DND-41 (cell line): ENCODE measurements at regions not wholly inside any gene's neighbourhood (a gene's known extent, or its start where the extent isn't known, plus 50 kb on each side); places are given as distances from the start of the nearest gene placed in this dataset.

Experiments used
- ATAC-seq: fragments of 200-7000 bp; cut with Tn5 transposase; 3 replicates; pipeline ENCODE4 v1.9.1; 2021; ENCODE audit warnings: low read depth; ENCODE audit not compliant: insufficient read depth
- DNase-seq: peaks from one replicate; pipeline ENCODE4 v3.0.0-alpha.2; 2020
- H2AFZ ChIP-seq: 2 replicates; pipeline ENCODE4 v1.6.0; 2012; ENCODE audit warnings: low read depth, low read length
- H3K27ac ChIP-seq: 2 replicates; pipeline ENCODE4 v1.5.1; 2012; ENCODE audit warnings: low read length, inconsistent platforms
- H3K27me3 ChIP-seq: fragments of 200-600 bp; sonication (generic); 2 replicates; pipeline ENCODE4 v1.6.0; 2012; ENCODE audit warnings: low read length, mild to moderate bottlenecking, inconsistent platforms; ENCODE audit not compliant: insufficient read depth, poor library complexity
- H3K36me3 ChIP-seq: 2 replicates; pipeline ENCODE4 v1.5.1; 2012; ENCODE audit warnings: low read length, inconsistent platforms; ENCODE audit not compliant: insufficient read depth
- H3K4me1 ChIP-seq: 2 replicates; pipeline ENCODE4 v1.5.1; 2012; ENCODE audit warnings: mild to moderate bottlenecking, low read length; ENCODE audit not compliant: insufficient read depth
- H3K4me2 ChIP-seq: 2 replicates; pipeline ENCODE4 v1.6.0; 2012; ENCODE audit warnings: mild to moderate bottlenecking, moderate library complexity, low read length, inconsistent platforms; ENCODE audit not compliant: insufficient read depth
- H3K4me3 ChIP-seq, 2 experiments: fragments of 200-600 bp in 1 of 2; shearing (Covaris generic) in 1 of 2; 2 replicates each; pipeline ENCODE4 v1.5.1; 2012 to 2016; ENCODE audit warnings: inconsistent platforms in 2 of 2, low read length in 2 of 2, mild to moderate bottlenecking in 2 of 2, low read depth in 1 of 2, moderate library complexity in 1 of 2
- H3K79me2 ChIP-seq: 2 replicates; pipeline ENCODE4 v1.6.0; 2012; ENCODE audit warnings: low read length, inconsistent platforms; ENCODE audit not compliant: insufficient read depth
- H3K9ac ChIP-seq: 2 replicates; pipeline ENCODE4 v1.6.0; 2012; ENCODE audit warnings: low read depth, mild to moderate bottlenecking, inconsistent platforms, low read length, moderate library complexity
- H3K9me3 ChIP-seq: 2 replicates; pipeline ENCODE4 v1.5.1; 2012; ENCODE audit warnings: low read length, moderate library complexity, mild to moderate bottlenecking, inconsistent platforms; ENCODE audit not compliant: insufficient read depth, severe bottlenecking
- H4K20me1 ChIP-seq: 2 replicates; pipeline ENCODE4 v1.6.0; 2012; ENCODE audit warnings: low read length; ENCODE audit not compliant: insufficient read depth
- CTCF ChIP-seq: IDR thresholded peaks from 2 replicates; pipeline ENCODE4 v1.5.1; 2012; ENCODE audit warnings: borderline replicate concordance, low read length, moderate library complexity, mild to moderate bottlenecking; ENCODE audit not compliant: poor library complexity, severe bottlenecking; ENCODE audit errors: extremely low read depth
- EZH2 ChIP-seq: IDR thresholded peaks from 3 replicates; pipeline ENCODE4 v1.6.1; 2012; ENCODE audit warnings: borderline replicate concordance, low read depth, mild to moderate bottlenecking, moderate library complexity, low read length, inconsistent platforms; ENCODE audit not compliant: severe bottlenecking

GRCh38 chr20:10752206-10752605 is 78.4 kb upstream of the JAG1 start:
- DNase-seq (no peak), ATAC-seq (no peak)

GRCh38 chr20:10754824-10755223 is 81.0 kb upstream of the JAG1 start:
- H3K27ac ChIP-seq: no peak overlapping the region
- H3K4me3 ChIP-seq: no peak overlapping the region
- H3K9me3 ChIP-seq: no peaks in the 10 kb centered on the region
- no peak overlapping the region for H3K4me2 ChIP-seq
- no peaks in the 10 kb centered on the region for H3K36me3 ChIP-seq
- TF ChIP-seq CTCF (no peak), EZH2 (no peak)
- no peak overlapping the region for H3K9ac ChIP-seq
- DNase-seq (no peak), ATAC-seq (no peak)
- H3K27me3 ChIP-seq: no peaks in the 10 kb centered on the region
- H4K20me1 ChIP-seq: no peaks in the 10 kb centered on the region
- no peaks in the 10 kb centered on the region for H3K79me2 ChIP-seq
- H3K4me1 ChIP-seq: no peaks in the 10 kb centered on the region
- no peak overlapping the region for H2AFZ ChIP-seq

More at GRCh38 chr20:10752206-10752605, 78.4 kb upstream of the JAG1 start:
- Histone ChIP-seq H3K27ac (no peak overlapping the region), H3K36me3 (no peaks in the 10 kb centered on the region), H3K27me3 (no peaks in the 10 kb centered on the region), H3K9me3 (no peaks in the 10 kb centered on the region), H3K4me2 (no peak overlapping the region), H4K20me1 (no peaks in the 10 kb centered on the region), H2AFZ (no peak overlapping the region), H3K9ac (no peak overlapping the region), H3K79me2 (no peaks in the 10 kb centered on the region), H3K4me3 (no peak overlapping the region), H3K4me1 (no peaks in the 10 kb centered on the region)
- TF ChIP-seq EZH2: no peak
- TF ChIP-seq CTCF: no peak

GRCh38 chr20:10758446-10758845 is 84.6 kb upstream of the JAG1 start:
- Histone ChIP-seq H3K27ac (no peak overlapping the region), H3K9me3 (no peaks in the 10 kb centered on the region)

More at GRCh38 chr20:10758446-10758845, 84.6 kb upstream of the JAG1 start:
- no peak overlapping the region for H2AFZ ChIP-seq
- H3K79me2 ChIP-seq: no peaks in the 10 kb centered on the region
- no peaks in the 10 kb centered on the region for H3K4me1 ChIP-seq
- H4K20me1 ChIP-seq: no peaks in the 10 kb centered on the region
- TF ChIP-seq CTCF (no peak), EZH2 (no peak)
- H3K4me3 ChIP-seq: no peak overlapping the region
- no peak overlapping the region for H3K4me2 ChIP-seq
- H3K36me3 ChIP-seq: no peaks in the 10 kb centered on the region
- no peaks in the 10 kb centered on the region for H3K27me3 ChIP-seq
- ATAC-seq (no peak), DNase-seq (no peak)
- H3K9ac ChIP-seq: no peak overlapping the region
